ENCODE measurements at regions not wholly inside any gene's neighbourhood (a gene's known extent, or its start where the extent isn't known, plus 50 kb on each side); places are given as distances from the start of the nearest gene placed in this dataset.

GRCh38 chr4:32243926-32244325 is 1523.8 kb downstream of the PCDH7 start:
- TF ChIP-seq, protein P1, sequence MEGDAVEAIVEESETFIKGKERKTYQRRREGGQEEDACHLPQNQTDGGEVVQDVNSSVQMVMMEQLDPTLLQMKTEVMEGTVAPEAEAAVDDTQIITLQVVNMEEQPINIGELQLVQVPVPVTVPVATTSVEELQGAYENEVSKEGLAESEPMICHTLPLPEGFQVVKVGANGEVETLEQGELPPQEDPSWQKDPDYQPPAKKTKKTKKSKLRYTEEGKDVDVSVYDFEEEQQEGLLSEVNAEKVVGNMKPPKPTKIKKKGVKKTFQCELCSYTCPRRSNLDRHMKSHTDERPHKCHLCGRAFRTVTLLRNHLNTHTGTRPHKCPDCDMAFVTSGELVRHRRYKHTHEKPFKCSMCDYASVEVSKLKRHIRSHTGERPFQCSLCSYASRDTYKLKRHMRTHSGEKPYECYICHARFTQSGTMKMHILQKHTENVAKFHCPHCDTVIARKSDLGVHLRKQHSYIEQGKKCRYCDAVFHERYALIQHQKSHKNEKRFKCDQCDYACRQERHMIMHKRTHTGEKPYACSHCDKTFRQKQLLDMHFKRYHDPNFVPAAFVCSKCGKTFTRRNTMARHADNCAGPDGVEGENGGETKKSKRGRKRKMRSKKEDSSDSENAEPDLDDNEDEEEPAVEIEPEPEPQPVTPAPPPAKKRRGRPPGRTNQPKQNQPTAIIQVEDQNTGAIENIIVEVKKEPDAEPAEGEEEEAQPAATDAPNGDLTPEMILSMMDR (conservative IDR thresholded peaks at IDR 0.05; ENCODE audit: low read depth, low read length) = no peak
- DNase-seq (ENCODE audit: low read depth) = no peak
- H3K4me3 ChIP-seq (ENCODE audit: low read length) = no peak overlapping the region

GRCh38 chr4:32249040-32249439 is 1528.9 kb downstream of the PCDH7 start:
- TF ChIP-seq, protein P1 (conservative IDR thresholded peaks at IDR 0.05; ENCODE audit: low read depth, low read length) = no peak
- DNase-seq (ENCODE audit: low read depth) = no peak
- H3K4me3 ChIP-seq (ENCODE audit: low read length) = no peak overlapping the region

GRCh38 chr4:32251126-32251525 is 1531.0 kb downstream of the PCDH7 start:
- DNase-seq (ENCODE audit: low read depth) = no peak
- TF ChIP-seq, protein P1 (conservative IDR thresholded peaks at IDR 0.05; ENCODE audit: low read depth, low read length) = no peak
- H3K4me3 ChIP-seq (ENCODE audit: low read length) = no peak overlapping the region

DNA sequence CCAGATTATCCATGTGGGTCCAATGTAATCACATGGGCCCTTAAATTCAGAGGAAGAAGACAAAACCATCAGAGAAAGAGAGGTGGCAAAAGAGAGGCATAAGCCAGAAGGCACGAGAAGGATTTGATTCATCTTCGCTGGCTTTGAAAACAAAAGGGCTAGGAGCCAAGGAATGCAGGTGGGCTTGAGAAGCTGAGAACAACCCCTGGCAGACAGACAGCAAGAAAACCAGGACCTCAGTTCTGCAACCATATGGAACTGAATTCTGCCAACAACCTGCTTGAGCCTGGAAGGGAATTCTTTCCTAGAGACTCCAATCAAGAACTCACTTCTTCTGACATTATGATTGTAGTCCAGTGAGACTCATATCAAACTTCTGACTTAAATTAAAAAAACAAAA is 1531.8 kb downstream of the PCDH7 start:
- no peak for DNase-seq (ENCODE audit: low read depth)
- TF ChIP-seq, protein P1 (conservative IDR thresholded peaks at IDR 0.05; ENCODE audit: low read depth, low read length) = no peak
- no peak overlapping the region for H3K4me3 ChIP-seq (ENCODE audit: low read length)

DNA sequence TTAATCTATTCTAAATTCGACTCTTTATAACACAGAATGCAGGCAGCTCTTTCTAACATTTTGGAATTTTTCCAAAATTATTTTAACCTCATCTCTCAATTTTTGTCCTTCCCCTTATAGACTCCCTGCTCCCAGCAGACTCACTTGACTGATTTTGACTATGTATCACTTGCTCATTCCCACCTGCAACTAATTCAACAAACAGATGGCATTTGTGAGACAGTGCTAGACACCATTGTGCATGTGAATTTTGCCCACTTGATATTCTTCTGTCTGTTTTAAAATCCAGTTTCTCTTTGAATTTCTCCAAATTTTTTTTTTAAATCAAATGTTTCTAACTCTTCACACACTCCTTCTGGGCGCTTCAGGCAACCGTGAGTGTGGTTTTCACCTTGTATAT is 1534.0 kb downstream of the PCDH7 start:
- no peak overlapping the region for H3K4me3 ChIP-seq (ENCODE audit: low read length)
- TF ChIP-seq, protein P1 (conservative IDR thresholded peaks at IDR 0.05; ENCODE audit: low read depth, low read length) = no peak
- no peak for DNase-seq (ENCODE audit: low read depth)

GRCh38 chr4:32258986-32259385 is 1538.8 kb downstream of the PCDH7 start:
- H3K4me3 ChIP-seq (ENCODE audit: low read length) = no peak overlapping the region
- DNase-seq (ENCODE audit: low read depth) = no peak
- TF ChIP-seq, protein P1 (conservative IDR thresholded peaks at IDR 0.05; ENCODE audit: low read depth, low read length) = no peak

- TF ChIP-seq, protein P1 (conservative IDR thresholded peaks at IDR 0.05; ENCODE audit: low read depth, low read length) = no peak
- DNase-seq (ENCODE audit: low read depth) = no peak
Measured at GRCh38 chr4:32261196-32261595, 1541.0 kb downstream of the PCDH7 start.

More at GRCh38 chr4:32261196-32261595, 1541.0 kb downstream of the PCDH7 start:
- no peak overlapping the region for H3K4me3 ChIP-seq (ENCODE audit: low read length)

Measured in retinal pigment epithelial cell (primary cell).